ENCODE measurements at regions not wholly inside any gene's neighbourhood (a gene's known extent, or its start where the extent isn't known, plus 50 kb on each side); places are given as distances from the start of the nearest gene placed in this dataset.

- no peaks in the 10 kb centered on the region for H3K4me1 ChIP-seq (ENCODE audit: control insufficient read depth in 1 of 2, insufficient read depth in 1 of 2, low read depth in 1 of 2, low read length in 1 of 2)
- H3K27ac ChIP-seq, result no peak overlapping the region
- H3K4me3 ChIP-seq (ENCODE audit: low read depth in 1 of 2, low read length in 1 of 2), result no peak overlapping the region
- H3K9me3 ChIP-seq, result no peaks in the 10 kb centered on the region
- H3K27me3 ChIP-seq, result no peaks in the 10 kb centered on the region
- H3K36me3 ChIP-seq, result no peaks in the 10 kb centered on the region
- TF ChIP-seq CTCF (IDR thresholded peaks at IDR 0.05), result no peak
Observed at GRCh38 chr1:217063172-217063908, 340.1 kb upstream of the ESRRG start.

DNA sequence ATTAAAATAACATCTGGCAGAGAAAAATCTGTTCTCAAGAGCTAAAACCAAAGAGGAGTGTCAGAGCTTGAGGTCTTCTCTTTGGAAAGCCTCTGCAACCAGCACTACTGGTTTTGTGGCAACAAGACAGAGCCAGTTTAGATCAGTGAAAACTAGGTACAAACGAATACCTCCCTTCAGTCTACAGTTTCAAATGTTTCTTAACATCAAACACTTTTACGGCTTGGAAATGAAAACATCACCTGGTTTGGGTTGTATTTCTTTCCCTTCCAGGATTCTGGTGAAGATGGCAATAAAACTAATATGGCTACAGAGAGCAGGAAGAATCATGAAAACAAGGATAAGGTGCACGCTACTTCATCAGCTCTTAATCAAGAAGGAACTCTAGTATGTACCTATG lies 339.4 kb upstream of the ESRRG start:
- Histone ChIP-seq H3K9me3 (no peaks in the 10 kb centered on the region), H3K4me3 (ENCODE audit: low read depth in 1 of 2, low read length in 1 of 2) (no peak overlapping the region), H3K36me3 (no peaks in the 10 kb centered on the region), H3K4me1 (ENCODE audit: control insufficient read depth in 1 of 2, insufficient read depth in 1 of 2, low read depth in 1 of 2, low read length in 1 of 2) (no peaks in the 10 kb centered on the region), H3K27me3 (no peaks in the 10 kb centered on the region), H3K27ac (no peak overlapping the region)
- TF ChIP-seq CTCF (IDR thresholded peaks at IDR 0.05), result no peak

- Histone ChIP-seq H3K36me3 (no peaks in the 10 kb centered on the region), H3K9me3 (no peaks in the 10 kb centered on the region), H3K4me3 (ENCODE audit: low read depth in 1 of 2, low read length in 1 of 2) (no peak overlapping the region), H3K4me1 (ENCODE audit: control insufficient read depth in 1 of 2, insufficient read depth in 1 of 2, low read depth in 1 of 2, low read length in 1 of 2) (no peaks in the 10 kb centered on the region), H3K27ac (no peak overlapping the region), H3K27me3 (no peaks in the 10 kb centered on the region)
- TF ChIP-seq CTCF (IDR thresholded peaks at IDR 0.05), result no peak
Observed at GRCh38 chr1:217059401-217059800, 336.2 kb upstream of the ESRRG start.

GRCh38 chr1:217053676-217054075 lies 330.4 kb upstream of the ESRRG start:
- H3K4me3 ChIP-seq (ENCODE audit: low read depth in 1 of 2, low read length in 1 of 2), result no peak overlapping the region
- no peaks in the 10 kb centered on the region for H3K27me3 ChIP-seq
- H3K36me3 ChIP-seq, result no peaks in the 10 kb centered on the region
- no peak overlapping the region for H3K27ac ChIP-seq
- no peak for TF ChIP-seq CTCF (IDR thresholded peaks at IDR 0.05)
- no peaks in the 10 kb centered on the region for H3K9me3 ChIP-seq
- H3K4me1 ChIP-seq (ENCODE audit: control insufficient read depth in 1 of 2, insufficient read depth in 1 of 2, low read depth in 1 of 2, low read length in 1 of 2), result no peaks in the 10 kb centered on the region

DNA sequence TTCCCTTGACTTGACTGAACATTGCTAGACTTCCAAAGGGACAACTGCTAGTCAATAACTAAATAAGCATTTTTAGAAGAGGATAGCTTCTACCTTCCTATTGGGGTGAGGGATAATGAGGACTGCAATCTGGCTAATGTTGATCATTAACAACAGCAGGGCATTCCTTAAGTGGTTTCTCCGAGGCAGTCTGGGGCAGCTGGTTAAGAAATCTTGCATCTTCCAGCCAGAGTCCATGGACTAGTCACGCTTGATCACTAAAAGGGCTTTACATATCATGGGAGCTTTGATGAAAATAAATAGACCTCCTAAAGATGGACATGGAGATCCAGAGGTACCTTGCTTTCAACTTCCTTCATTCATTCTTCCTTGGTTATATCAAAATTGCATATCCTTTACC lies 329.4 kb upstream of the ESRRG start:
- H3K4me3 ChIP-seq (ENCODE audit: low read depth in 1 of 2, low read length in 1 of 2), result no peak overlapping the region
- H3K4me1 ChIP-seq (ENCODE audit: control insufficient read depth in 1 of 2, insufficient read depth in 1 of 2, low read depth in 1 of 2, low read length in 1 of 2), result no peaks in the 10 kb centered on the region
- TF ChIP-seq CTCF (IDR thresholded peaks at IDR 0.05), result no peak
- no peak overlapping the region for H3K27ac ChIP-seq
- no peaks in the 10 kb centered on the region for H3K9me3 ChIP-seq
- H3K27me3 ChIP-seq, result no peaks in the 10 kb centered on the region
- no peaks in the 10 kb centered on the region for H3K36me3 ChIP-seq
